Muscle of back (tissue), 3 donors: ENCODE measurements at regions not wholly inside any gene's neighbourhood (a gene's known extent, or its start where the extent isn't known, plus 50 kb on each side); places are given as distances from the start of the nearest gene placed in this dataset.

Experiments used
- DNase-seq, 3 donors: peaks; one replicate each; pipeline versions ENCODE4 v3.0.0 to v3.0.0-alpha.2; 2013

DNA sequence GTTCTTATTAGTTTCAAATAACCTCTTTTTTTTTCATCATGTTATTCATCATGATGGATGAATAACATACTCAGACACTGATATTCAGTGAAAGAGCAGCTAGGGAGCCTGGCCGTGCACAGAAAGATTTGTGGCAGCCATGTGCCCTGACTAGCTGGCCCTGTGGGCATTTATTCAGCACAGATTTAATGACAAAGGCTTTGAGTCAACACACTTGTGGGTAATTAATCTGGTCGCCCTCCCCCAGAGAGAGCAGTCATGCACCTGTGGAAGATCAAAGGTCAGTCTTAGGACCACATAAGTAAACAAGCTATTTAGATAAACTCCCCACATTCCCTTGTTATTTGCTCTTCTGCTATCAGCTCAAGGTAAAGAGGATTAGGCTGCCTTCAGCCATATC, 153.2 kb upstream of the HMCN1 start:
- DNase-seq, result no peak

DNA sequence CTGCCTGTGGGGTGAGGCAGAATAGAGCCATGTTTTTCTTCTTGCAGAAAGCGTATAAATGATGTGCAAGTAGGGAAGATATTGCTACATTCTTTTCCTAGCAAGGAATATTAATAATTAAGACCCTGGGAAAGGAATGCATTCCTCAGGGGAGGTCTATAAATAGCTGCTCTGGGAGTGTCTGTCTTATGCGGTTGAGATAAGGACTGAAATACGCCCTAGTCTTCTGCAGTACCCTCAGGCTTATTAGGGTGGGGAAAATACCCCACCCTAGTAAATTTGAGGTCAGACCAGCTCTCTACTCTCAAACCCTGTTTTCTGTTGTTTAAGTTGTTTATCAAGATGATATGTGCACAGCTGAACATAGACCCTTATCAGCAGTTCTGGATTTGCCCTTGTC, 155.9 kb upstream of the HMCN1 start:
- DNase-seq, result no peak

DNA sequence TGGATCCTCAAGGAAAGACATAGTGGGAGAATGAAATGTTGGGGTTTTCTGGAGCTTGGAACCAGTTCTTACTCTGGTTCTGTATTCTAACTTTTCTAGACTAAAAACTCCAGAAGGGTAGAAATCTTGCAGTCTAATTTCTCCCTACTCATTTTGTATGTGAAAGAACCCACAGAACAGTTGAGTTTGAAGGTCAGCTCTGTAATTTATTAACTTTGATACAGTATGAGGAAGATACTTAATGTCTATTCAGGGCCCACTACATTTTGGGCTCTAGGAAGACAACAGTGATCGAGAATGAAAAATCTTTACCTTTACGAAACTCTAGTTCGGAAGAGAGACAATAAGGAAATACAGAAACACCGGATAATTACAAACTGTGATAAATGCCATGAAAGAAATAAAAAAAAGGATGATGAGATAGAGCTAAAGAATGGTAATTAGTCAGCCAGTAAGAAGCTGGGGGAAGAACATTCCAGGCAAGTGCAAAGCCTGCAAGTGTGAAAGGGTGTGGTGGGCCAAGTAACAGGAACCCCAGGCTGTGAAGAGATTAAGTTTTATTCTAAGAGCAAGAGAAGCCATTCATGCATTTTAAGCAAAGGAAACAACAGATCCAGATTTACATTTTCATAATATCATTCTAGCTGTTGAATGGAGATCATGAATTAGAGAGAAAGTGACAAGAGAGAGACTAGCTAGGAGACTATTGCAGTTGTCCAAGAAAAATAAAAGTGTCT, 159.9 kb upstream of the HMCN1 start:
- DNase-seq, result no peak

DNA sequence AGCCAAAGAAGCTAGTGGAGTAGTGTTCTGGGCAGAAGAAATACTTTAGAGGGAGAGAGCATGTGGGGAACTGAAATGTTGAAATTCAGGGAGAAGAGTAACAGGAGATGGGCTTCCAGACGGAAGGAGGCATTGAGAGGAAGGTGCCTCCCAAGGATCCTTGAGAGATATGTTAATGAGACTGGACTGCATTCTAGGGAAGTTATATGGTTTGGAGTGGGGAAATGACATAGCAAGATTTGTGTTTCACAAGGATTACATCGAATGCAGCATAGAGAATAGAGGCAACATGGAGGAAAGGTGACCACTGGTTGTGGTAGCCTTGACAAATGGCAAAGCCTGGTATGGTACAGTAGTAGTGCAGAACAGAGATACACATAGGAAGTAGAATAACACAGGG, 160.5 kb upstream of the HMCN1 start:
- no peak for DNase-seq

DNA sequence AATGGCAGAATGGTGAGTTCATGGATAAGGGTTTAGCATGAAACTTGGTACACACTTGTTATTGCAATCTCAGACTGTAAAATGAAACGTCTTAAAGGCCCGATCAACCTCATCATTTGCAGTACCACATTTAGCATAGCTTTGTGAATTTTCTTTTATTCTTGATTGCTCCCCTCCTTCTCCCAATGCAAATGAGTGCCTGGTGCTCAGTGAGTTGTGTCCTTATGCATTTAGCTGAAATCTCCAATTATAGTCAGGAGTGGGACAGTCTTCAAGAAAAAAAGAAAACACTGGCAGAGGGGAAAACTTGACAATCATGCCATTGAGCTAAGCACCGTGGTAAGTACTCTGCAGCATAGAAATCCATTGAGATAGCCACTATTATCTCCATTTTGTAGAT, 161.0 kb upstream of the HMCN1 start:
- DNase-seq, result no peak

DNA sequence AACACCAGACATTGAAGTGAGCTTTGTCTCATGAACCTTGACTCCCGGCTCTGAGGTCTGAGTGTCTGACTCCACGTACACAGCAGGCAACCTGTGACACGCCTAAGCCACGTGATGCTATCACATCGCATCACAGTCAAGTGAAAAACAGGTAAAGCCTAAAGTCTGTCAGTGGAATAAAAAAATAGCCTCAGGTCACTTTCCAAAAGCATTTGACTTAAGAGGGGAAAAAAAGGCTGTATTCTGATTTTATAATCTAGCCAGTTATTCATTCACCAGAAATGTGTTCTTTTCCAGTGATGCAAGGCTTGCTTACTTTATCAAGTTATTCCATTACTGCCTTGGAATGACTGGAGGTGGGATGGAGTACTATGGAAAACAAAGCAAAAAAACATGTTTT, 163.2 kb upstream of the HMCN1 start:
- DNase-seq, result no peak

DNA sequence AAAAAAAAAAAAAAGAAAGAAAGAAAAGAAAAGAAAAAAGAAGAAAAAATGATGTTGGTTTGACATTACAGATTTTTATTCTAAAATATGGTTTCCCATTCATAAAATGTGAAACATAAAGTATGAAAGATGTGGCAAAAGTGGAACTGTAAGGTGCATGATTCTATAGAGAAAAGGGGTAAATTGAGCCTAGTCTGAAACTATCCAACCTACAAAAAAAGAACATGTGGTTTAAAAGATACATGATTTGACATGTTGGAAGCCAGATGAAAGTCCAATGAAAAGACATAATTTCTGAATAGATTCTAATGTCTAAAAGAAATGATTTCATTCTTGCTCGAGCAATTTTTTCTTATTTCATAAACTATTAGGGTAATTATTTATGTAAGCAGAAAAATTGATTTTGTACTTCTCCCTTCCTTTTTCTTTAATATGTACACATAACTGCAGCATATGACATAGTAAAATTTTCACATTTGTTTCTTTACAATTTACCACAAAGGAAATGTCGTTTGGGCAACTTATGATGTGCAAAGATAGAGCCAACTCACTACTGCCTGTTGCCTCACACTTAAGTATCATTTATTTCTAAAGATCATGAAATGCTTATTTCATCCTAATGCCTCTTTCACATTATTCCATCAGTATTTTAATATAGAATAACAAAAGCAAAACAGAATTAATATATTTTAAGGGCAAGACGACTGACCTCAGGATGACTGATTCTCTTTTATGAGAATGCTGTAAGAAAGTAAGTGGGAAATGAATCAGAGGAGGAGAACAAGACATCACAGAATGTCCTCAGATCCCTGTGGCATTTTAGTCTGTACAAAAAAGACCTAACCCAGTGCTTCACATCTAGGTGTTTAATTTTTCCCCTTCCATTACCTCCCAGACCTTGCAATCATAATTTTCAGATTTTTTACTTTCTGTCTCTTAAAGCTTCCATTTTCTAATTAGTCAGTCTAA, 165.8 kb upstream of the HMCN1 start:
- no peak for DNase-seq

DNA sequence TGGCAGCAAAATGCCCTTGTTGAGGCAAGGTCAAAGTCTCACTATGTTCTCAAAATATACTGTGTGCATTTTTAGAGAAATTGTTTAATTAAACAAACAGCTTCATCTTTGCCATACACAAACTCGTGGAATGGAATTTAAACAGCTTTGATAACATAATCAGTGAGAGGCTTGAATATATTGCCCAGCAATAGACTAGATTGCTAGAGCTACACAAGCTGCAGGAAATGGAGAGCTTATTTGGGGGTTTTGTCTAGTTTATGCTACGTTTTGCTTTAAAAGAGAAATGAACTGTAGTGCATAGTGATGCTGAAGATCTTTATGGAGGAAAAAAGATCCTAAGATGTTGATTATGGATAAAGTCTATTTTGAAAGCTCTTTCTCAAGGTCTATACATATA, 166.8 kb upstream of the HMCN1 start:
- no peak for DNase-seq

DNA sequence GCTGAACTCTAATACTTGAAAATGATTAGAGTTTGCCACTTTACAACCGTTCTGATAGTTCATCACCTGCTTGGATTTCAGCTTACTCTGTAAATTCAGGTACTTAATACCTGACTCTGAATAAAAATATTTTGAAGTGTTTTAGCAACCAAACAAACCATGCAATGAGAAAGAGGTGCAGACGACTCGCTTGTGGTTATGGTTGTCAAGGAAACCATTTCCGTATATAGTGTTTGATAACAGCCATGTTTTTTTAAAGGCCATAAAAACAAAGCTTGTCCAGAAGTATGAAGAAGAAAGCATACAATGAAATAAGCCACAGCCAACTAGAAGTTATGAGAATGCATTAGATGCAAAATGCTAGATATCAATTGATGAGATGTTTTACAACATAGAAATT, 167.2 kb upstream of the HMCN1 start:
- peak; percentile 12 to 66 (median 16) for DNase-seq

DNA sequence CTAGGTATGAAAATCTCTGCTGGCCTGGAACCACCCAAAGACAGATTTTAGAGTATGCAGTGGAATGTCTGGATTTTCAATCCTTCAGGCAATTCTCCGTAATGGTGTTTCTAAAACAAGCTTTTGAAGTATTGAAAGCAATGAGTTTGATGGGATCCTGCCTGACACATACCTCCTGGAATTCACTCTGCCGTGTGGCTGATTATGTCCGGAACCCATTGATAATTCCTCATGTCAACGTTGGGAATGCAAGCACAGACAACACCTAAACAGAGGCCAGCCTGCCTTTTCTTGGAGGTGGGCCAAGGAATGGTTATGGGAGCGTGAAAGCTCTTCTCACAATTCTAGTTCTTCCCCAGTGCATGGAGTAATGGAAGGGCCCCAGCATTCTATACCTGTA, 168.9 kb upstream of the HMCN1 start:
- peak in 1 of 3 donors; percentile 91 for DNase-seq

DNA sequence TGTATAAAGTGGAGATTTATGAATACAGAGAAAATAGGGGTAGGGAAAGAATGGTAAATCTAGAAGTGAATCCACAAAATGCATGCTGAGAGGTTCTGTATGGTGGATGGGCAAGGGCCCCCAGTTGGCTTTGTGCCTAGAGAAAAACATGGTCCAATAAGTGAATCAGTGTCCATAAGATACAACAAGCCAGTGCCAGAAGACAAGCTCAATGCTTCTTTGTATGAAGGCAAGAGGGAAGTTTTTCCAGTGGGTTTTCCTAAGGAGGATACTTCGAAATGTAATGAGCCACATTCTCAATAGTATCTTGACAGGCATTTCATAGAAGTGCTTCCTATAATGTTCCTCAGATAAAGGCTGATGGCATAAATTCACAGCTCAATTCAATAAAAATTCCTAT, 169.4 kb upstream of the HMCN1 start:
- no peak for DNase-seq

DNA sequence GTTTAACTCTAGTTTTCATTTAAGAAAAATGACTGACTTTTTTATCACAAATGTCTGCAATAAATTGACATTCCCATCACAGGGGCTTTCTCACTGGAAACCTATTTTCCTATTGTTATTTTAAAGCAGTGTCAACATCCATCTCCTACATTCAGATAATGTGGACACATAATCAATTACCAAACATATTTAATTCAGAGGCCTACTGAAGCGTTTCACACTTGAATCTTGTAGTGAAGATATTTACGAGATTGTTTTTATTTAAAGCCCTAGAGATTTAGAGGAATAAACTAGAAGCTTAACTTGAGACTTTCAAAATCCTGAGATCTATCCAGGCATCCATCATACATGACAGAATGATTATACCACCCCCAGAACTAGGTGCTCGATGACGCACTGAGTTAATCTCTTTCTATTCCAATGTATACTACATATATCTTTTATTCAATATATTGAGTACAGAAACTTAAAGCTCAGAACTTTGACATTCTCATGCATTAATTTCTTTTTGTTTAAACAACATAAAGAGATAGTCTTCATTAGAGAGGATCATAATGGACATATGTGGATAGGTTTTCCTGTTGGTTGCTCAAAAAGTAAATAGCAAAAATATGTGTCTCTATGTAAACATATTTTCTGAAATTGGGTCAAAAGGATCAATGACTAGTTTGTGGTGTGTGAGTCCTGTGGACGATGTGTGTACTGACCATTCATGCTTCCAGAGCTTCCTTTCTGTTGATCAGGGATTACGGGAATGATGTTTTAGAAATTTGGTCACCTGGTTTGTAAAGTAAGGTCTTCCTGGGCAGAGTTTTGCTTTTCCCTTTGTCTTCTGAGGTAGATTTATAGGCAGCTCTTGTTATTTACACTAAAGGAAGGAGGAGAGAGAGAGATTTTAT, 171.5 kb upstream of the HMCN1 start:
- no peak for DNase-seq

DNA sequence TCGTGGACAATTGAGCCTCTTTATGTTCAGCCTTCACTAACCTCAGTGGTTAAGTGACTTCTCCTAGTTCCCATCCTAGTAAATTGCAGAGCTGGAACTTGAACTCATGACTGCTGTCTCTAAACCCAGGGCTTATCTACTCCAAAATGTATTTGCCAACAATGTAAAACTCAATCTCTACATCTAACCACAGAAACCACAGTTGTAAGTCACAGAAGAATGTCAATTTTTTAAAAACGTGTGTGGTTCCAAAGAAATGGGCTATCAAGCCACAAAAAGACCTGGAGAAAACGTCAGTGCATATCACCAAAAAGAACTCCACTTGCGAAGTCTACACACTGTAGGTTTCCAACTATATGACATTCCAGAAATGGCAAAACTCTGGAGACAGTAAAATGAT, 172.6 kb upstream of the HMCN1 start:
- peak in 1 of 3 donors; percentile 76 for DNase-seq

DNA sequence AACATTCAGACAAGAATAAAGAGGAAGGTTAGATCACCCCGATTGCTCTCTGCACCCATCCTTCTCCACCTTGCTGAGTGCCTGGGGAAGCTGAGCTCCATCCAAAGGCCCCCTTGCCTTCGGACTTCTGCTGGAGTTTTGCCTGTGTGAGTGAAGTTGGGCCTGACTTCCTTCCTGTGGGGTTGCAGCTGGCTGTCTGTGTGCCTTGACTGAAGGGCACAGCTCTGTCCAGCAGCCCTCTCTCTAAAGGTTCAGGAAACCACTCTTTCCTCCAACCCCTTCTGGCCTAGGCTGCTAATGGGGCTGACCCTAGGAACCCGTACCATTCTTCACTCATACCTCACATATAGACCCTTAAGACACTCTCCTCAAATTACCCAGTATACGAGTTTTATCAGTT, 173.4 kb upstream of the HMCN1 start:
- DNase-seq, result peak in 1 of 3 donors; percentile 6

DNA sequence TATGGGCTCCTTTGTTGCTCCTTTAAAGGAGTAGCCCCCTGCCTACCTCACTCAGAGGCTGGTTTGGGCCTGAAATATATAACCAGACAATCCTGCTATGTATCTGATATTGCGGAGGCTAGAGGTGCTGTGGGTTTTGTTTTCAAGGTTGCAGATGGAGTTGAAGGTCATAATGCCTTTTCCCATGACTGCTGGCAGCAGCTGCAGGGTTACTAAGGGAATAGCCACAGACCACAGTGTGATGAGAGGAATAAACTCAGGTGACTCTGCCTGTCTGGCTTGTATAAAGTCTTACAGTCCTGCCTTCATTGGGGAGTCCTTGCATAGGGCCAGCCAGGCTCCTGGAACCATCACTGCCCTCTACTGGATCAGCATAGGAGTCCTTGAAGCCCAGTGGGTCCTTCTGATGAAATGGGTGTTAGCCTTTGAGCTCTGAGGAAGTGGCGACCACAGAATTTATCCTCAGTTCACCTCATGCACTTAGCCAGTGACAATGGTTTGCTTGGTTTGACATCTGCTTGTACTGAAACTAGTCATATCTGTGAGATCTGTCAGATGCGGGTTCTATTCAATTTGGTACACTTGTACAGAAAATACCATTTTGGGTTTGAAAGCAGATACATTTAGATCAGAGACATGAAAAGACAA, 174.4 kb upstream of the HMCN1 start:
- DNase-seq, result peak in 1 of 3 donors; percentile 13

DNA sequence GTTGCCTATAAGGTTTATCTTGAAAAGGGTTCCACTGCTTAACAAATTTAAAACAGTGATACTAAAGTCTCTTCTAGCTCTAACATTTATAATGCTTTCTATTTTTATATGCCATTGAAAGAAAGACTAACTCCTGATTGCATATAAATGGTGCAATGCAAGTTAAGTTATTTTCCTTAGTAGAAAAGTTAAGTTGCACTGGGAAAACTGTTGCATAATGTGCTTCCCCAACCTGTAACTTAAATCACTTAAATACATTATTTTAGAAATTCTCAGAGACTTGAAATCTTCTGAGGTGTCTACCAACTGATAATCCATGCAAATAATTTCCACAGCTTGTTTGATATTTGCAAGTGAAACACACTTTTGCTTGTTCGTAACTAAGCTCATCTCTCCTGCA, 175.0 kb upstream of the HMCN1 start:
- DNase-seq, result no peak

DNA sequence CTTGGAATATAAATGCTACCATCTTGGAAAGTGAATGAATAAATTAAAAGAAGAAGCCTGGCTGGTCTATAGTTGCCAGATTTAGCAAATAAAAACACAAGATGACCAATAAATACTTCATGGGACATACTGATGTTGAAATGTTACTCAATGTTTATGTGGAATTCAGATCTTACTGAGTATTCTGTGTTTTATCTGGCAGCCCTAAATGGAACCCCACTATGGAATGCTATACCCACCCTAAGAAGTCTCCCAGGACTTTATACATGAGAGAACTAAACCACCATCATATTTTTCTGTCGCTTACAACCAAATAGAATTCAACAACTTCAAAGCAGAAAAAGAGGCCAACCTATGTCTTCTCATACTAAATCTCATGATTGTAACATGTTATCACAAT, 177.6 kb upstream of the HMCN1 start:
- DNase-seq, result peak in 1 of 3 donors; percentile 24

DNA sequence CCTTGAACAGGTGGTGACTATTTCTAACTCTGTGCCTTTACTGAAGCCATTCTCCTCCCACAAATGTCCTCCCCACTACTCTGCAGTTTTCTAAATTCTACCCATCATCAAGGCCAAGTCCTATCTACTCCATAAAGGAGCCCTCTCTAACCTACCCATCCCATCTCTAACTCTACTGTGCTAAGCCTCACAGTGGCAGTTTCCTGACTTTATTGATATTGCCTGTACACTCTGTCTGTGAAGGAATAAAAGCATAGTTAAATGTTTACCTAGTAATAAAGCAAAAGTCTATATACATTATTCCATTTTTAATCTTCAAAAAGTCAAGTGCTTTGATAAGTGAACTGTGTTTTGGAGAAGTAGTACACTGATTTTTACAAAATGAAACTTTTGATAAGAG, 178.4 kb upstream of the HMCN1 start:
- no peak for DNase-seq

DNA sequence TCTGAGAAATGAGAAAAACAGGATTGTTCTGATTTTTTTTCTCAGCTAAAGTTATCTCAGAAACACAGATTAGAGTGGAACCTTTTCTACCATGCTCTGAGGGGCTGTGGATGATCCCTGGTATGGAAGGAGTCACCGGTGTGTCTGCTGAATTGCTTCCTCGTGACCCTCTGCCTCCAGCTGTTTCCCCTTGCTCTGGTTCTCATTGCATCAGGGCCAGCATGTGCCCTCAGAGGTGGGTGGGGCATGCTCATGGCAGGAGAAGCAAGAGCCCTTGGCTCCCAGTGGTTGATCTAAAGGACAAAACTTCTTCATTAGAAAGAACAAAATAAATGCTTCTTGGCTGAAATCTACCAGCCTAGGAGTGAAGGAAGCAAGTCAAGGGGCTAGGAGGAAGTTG, 183.2 kb upstream of the HMCN1 start:
- no peak for DNase-seq

DNA sequence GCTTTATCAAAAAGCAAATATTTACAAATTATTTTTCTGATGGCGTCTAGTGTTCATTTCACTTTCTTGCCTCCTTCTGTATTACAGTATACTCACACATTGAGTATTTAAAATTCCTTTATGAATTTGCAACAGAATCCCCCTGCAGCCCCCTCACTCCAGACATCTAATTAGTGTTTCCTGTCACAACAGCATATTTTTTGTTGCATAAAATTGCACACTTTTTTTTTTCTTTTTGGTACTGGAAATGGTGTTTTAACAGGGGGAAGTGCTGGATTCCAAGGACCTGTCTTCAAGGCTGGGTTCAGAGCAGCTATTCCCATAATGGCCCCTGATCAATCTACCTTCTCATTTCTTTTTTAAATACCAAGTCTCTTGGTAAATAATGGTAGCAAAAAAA, 184.3 kb upstream of the HMCN1 start:
- no peak for DNase-seq

DNA sequence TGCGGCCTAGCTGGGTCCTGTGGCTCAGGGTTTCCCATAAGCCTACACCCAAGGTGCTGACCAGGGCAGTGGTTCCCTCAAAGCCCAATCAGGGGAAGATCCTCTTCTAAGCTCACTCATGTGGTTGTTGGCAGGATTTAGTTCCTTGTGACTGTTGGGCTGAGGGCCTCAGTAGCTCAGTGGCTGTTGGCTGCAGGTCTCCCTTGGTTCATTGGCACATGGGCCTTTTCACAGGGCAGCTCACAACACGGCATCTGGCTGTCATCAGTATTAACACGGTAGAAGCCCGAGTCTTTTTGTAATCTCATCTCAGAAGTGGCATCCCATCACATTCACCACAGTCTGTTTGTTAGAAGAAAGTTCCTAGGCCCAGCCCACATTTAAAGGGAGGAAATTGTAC, 188.2 kb upstream of the HMCN1 start:
- no peak for DNase-seq

DNA sequence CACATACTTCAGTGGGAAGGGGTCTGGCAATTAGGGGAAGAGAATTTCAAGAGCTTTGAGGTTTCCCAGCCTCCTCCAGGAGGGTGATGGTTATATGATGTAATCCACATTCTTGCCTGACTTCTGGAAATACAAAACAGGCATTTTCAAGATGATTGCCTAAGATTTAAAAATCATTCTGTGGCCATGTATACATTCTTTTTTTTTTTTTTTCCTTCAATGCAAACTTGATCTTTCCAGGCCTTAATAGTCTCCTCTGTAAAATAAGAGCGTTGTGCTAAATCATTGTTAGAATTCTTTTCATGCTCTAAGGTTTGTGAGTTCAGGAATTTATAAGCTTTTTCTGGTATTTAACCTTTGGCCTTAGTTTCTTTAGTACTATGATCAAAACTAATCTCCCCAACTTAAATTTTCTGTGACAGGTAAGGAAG, 192.3 kb upstream of the HMCN1 start:
- DNase-seq, result peak in 1 of 3 donors; percentile 51
